GM18868 (cell line): ENCODE measurements at regions not wholly inside any gene's neighbourhood (a gene's known extent, or its start where the extent isn't known, plus 50 kb on each side); places are given as distances from the start of the nearest gene placed in this dataset.

Source experiments
- ATAC-seq: cut with Tn5 transposase; IDR thresholded peaks from one replicate; pipeline ENCODE4 v1.9.1; 2021; ENCODE audit warnings: mild to moderate bottlenecking, moderate library complexity; ENCODE audit not compliant: unreplicated experiment

GRCh38 chr3:76061654-76062053 lies 276.3 kb upstream of the ZNF717 start:
- ATAC-seq = no peak

- ATAC-seq = no peak
Measured at GRCh38 chr3:76063019-76063418, 277.7 kb upstream of the ZNF717 start.

GRCh38 chr3:76063811-76064210 lies 278.5 kb upstream of the ZNF717 start:
- ATAC-seq = no peak

GRCh38 chr3:76065964-76066363 lies 280.6 kb upstream of the ZNF717 start:
- no peak for ATAC-seq

GRCh38 chr3:76078101-76078500 lies 292.8 kb upstream of the ZNF717 start:
- no peak for ATAC-seq

- no peak for ATAC-seq
Measured at GRCh38 chr3:76083992-76084391, 298.6 kb upstream of the ZNF717 start.

- ATAC-seq = no peak
Measured at GRCh38 chr3:76096036-76096435, 310.7 kb upstream of the ZNF717 start.

GRCh38 chr3:76096836-76097588 lies 311.7 kb upstream of the ZNF717 start:
- no peak for ATAC-seq

- ATAC-seq = no peak
Measured at GRCh38 chr3:76097589-76097969, 312.2 kb upstream of the ZNF717 start.

GRCh38 chr3:76099956-76100355 lies 314.6 kb upstream of the ZNF717 start:
- ATAC-seq = no peak

GRCh38 chr3:76107935-76108570 lies 322.7 kb upstream of the ZNF717 start:
- ATAC-seq = peak; percentile 65

- ATAC-seq = peak; percentile 41
Measured at GRCh38 chr3:76111808-76112207, 326.5 kb upstream of the ZNF717 start.

- ATAC-seq = no peak
Measured at GRCh38 chr3:76122007-76122406, 336.7 kb upstream of the ZNF717 start.

GRCh38 chr3:76129441-76129840 lies 344.1 kb upstream of the ZNF717 start:
- ATAC-seq = no peak

- ATAC-seq = no peak
Measured at GRCh38 chr3:76131396-76132153, 346.2 kb upstream of the ZNF717 start.

GRCh38 chr3:76132154-76132470 lies 346.8 kb upstream of the ZNF717 start:
- ATAC-seq = no peak

- ATAC-seq = no peak
Measured at GRCh38 chr3:76134166-76134565, 348.8 kb upstream of the ZNF717 start.

- no peak for ATAC-seq
Measured at GRCh38 chr3:76138921-76139320, 353.6 kb upstream of the ZNF717 start.

- ATAC-seq = no peak
Measured at GRCh38 chr3:76147846-76148245, 362.5 kb upstream of the ZNF717 start.

- ATAC-seq = no peak
Measured at GRCh38 chr3:76152028-76152427, 366.7 kb upstream of the ZNF717 start.

- no peak for ATAC-seq
Measured at GRCh38 chr3:76161856-76162255, 376.5 kb upstream of the ZNF717 start.

GRCh38 chr3:76171647-76172046 lies 386.3 kb upstream of the ZNF717 start:
- ATAC-seq = no peak
